ENCODE measurements at regions not wholly inside any gene's neighbourhood (a gene's known extent, or its start where the extent isn't known, plus 50 kb on each side); places are given as distances from the start of the nearest gene placed in this dataset.

DNA sequence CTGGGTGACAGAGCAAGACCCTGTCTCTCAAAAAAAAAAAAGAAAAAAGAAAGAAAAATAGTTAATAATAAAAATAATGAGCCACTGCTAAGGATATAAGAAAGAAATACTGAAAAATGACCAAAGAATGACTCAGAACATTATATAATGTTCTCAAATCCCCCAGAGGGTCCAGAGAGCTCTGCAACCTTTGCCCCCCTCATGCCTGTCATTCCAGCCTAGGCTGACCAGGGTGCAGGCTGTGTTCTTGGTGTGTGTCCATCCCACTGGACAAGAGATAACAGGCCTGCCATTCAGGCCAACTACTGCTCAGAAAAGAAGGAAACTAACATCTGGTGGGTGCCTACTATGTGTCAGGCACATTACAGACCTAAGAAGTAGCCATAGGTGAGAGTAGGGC is 72.7 kb upstream of the EDNRA start:
- TF ChIP-seq, protein P1, sequence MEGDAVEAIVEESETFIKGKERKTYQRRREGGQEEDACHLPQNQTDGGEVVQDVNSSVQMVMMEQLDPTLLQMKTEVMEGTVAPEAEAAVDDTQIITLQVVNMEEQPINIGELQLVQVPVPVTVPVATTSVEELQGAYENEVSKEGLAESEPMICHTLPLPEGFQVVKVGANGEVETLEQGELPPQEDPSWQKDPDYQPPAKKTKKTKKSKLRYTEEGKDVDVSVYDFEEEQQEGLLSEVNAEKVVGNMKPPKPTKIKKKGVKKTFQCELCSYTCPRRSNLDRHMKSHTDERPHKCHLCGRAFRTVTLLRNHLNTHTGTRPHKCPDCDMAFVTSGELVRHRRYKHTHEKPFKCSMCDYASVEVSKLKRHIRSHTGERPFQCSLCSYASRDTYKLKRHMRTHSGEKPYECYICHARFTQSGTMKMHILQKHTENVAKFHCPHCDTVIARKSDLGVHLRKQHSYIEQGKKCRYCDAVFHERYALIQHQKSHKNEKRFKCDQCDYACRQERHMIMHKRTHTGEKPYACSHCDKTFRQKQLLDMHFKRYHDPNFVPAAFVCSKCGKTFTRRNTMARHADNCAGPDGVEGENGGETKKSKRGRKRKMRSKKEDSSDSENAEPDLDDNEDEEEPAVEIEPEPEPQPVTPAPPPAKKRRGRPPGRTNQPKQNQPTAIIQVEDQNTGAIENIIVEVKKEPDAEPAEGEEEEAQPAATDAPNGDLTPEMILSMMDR (IDR thresholded peaks at IDR 0.05; ENCODE audit: low read length, missing control alignments), result no peak
- DNase-seq (ENCODE audit: low read depth), result no peak
- no peak overlapping the region for H3K4me3 ChIP-seq (replicated peaks; ENCODE audit: low read depth, low read length)

DNA sequence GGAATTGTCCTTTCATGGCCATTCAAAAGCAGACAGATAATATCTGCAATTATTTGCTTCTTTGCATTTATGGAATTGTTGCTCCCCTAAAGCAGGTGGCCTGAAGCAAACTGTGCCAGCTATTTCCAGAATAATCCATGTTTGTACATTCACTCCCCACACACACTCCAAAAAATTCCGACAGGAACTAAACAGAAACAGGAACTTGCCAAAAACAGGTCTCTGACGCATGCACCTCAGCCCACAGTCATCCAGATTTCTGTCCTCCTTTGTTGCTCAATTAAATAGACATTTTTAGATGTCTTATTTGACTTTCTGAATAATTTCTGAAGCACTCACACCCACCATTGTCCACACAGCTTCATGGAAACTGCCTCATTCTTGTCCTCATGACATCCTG is 71.5 kb upstream of the EDNRA start:
- TF ChIP-seq, protein P1 (IDR thresholded peaks at IDR 0.05; ENCODE audit: low read length, missing control alignments), result no peak
- no peak overlapping the region for H3K4me3 ChIP-seq (replicated peaks; ENCODE audit: low read depth, low read length)
- DNase-seq (ENCODE audit: low read depth), result peak; percentile 70

DNA sequence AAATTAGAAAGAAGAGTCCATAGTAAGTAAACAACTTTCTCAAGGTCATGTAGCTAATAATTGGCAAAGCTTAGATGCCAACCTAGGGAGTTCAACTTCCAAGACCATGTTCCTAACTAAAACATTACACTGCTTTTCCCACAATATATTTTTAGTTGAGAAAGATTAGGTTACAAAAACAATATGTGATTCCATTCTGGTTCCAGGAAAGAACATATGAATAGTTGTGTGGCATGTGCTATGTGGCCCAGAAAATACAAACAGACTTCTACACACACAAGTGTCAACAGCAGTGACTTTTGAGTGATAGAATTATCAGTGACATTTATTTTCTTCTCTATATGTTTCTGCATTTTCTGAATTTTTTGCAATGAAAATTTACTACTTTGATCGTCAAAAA is 62.7 kb upstream of the EDNRA start:
- H3K4me3 ChIP-seq (replicated peaks; ENCODE audit: low read depth, low read length), result no peak overlapping the region
- no peak for DNase-seq (ENCODE audit: low read depth)
- TF ChIP-seq, protein P1 (IDR thresholded peaks at IDR 0.05; ENCODE audit: low read length, missing control alignments), result no peak

DNA sequence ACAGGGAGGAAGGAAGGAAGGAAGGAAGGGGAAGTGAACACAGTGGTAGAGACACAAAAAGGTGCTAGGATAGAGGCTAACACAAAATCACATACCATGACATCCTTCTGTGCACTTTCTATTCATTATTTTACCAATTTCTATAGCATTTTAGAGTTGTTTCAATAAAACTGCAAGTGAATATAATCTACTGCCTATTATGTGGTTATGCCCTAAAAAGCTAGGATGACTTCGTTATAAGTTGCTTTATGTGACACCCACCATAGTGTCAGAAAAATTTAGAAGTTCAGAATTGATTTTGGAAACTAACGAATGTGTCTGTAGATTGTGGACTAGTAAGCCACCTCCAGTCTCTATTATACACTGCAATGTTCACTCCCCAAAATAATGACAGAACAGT is 59.4 kb upstream of the EDNRA start:
- TF ChIP-seq, protein P1 (IDR thresholded peaks at IDR 0.05; ENCODE audit: low read length, missing control alignments), result no peak
- no peak for DNase-seq (ENCODE audit: low read depth)
- H3K4me3 ChIP-seq (replicated peaks; ENCODE audit: low read depth, low read length), result no peak overlapping the region

DNA sequence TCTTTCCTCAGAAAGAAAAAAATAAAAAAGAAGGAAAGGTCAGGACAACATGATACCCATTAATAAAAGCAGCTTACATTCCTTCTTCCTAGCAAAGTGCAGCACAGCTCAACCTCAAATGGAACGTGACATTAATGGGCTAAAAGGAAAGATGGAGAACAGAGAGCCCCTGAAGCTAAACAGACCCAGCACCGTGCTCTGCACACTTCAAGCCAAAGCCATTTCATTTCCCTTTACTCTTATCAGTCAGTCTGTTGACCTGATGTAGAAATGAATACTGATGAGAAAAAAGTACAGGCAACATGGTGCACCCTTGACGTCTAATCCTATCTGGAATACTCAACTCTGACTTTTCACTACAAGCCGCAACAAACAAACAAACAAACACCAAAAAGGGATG is 57.7 kb upstream of the EDNRA start:
- DNase-seq (ENCODE audit: low read depth), result no peak
- TF ChIP-seq, protein P1 (IDR thresholded peaks at IDR 0.05; ENCODE audit: low read length, missing control alignments), result no peak
- no peak overlapping the region for H3K4me3 ChIP-seq (replicated peaks; ENCODE audit: low read depth, low read length)

DNA sequence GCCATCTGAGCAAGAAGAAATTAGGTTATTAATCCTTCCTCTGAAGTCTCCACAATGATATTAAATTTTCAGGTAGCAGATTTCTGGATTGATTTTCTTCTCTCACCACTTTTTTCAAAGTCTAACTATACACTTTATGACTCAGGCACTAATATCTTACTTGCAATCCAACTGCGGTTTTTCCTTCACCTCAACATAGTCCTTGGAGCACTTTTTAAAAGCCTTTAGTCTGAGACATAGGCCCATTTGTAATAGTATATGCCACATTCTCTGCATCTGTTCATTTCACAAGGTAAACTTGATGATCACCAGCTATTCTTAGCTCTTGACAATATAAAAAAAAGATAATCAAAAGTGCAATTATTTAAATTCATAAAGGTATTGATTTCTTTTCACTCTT is 55.9 kb upstream of the EDNRA start:
- no peak overlapping the region for H3K4me3 ChIP-seq (replicated peaks; ENCODE audit: low read depth, low read length)
- TF ChIP-seq, protein P1 (IDR thresholded peaks at IDR 0.05; ENCODE audit: low read length, missing control alignments), result no peak
- no peak for DNase-seq (ENCODE audit: low read depth)

DNA sequence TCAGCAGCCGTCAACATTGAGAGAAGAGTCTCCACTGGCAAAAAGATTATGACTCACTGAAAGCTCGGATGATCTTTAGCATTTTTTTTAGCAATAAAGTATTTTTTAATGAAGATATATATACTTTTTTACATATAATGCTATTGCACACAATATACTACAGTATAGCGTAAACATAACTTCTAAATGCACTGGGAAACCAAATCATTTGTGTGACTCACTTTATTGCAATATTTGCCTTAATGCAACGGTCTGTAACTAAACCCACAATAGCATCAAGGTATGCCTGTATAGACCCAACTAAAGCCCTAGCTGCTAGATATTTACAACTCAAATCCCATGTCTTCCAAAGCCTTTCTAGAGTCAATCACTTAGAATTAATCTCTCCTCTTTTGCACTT is 52.3 kb upstream of the EDNRA start:
- no peak overlapping the region for H3K4me3 ChIP-seq (replicated peaks; ENCODE audit: low read depth, low read length)
- TF ChIP-seq, protein P1 (IDR thresholded peaks at IDR 0.05; ENCODE audit: low read length, missing control alignments), result no peak
- DNase-seq (ENCODE audit: low read depth), result no peak
